T47D (cell line): ENCODE measurements at regions not wholly inside any gene's neighbourhood (a gene's known extent, or its start where the extent isn't known, plus 50 kb on each side); places are given as distances from the start of the nearest gene placed in this dataset.

Experiments
- DNase-seq, 2 experiments: peaks; one replicate each; pipeline versions ENCODE4 v3.0.0 to v3.0.0-alpha.2; 2011 to 2012; ENCODE audit warnings: low read depth in 1 of 2, low spot score in 1 of 2
- JUND ChIP-seq: IDR thresholded peaks from 2 replicates; pipeline ENCODE4 v1.6.1; 2012; ENCODE audit warnings: low read depth
- in situ Hi-C: cut with HindIII; loops from 2 replicates; pipeline ENCODE4 v1.10.0; 2016; ENCODE audit warnings: low sequenced_read_pairs, low pct_unique_long_range_greater_than_20kb

- peak in 1 of 2 experiments; percentile 61 for DNase-seq
- no peak for TF ChIP-seq JUND
- in situ Hi-C loops: no loop called here
Observed at GRCh38 chrX:30504309-30504708, 73.3 kb downstream of the TASL start.

DNA sequence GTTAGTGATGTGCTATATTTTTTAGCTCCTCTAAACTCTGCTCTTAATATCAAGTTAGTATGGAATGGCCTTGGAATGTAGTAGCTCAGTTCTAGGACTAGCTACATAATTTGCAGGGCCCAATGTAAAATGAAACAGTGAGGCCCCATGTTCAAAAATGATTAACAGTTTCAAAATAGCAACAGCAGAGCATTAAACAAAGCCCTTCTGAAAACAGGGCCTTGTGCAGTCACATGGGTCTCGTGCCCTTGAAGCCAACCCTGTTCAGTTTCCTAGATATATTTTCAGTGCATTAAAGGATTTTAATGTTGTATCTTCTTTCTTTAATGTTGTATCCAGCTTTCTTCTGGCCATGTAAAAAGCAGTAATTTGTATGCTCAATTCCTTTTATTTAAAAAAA, 82.1 kb downstream of the TASL start:
- TF ChIP-seq JUND: no peak
- no peak for DNase-seq
- in situ Hi-C loops: no loop called here

DNA sequence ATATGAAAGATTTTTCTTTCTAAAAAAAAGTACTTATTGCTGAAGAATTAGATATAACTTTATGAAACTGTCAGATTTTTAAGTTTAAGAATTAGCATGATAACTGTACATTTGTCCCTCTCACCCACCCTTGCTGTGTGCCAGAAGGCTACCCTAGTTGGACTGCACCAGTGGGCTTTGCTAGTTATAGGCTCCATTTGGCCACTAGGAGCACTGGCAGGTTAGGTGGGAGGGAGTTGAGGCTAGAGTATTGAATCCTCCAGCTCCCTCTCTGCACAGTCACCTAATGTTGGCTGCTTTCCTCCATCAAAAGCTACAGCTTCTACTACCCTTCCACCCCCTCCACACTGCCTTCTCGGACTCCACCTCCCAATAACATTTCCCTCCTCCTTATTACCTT, 84.2 kb downstream of the TASL start:
- no peak for DNase-seq
- TF ChIP-seq JUND: no peak
- in situ Hi-C loops: no loop called here

DNA sequence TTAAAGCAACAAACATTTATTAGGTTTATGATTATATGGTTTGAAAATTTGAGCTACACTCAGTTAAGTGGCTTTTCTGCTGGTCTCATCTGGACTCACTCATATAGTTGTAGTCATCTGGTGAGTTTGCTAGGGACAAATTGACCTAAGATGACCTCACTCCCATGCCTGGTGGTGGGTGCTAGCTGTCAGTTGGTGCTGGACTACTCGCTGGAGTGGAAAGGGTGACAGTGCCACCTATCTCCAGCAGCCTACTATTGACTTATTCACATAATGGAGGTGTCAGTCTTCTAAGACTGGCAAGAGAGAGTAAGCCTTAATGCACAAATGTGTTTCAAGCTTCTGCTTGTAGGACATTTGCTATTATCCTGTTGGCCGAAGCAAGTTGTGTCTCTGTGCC, 88.2 kb downstream of the TASL start:
- no peak for TF ChIP-seq JUND
- in situ Hi-C loops: no loop called here
- peak in 1 of 2 experiments; percentile 38 for DNase-seq

- in situ Hi-C loops: no loop called here
- peak in 1 of 2 experiments; percentile 30 for DNase-seq
- TF ChIP-seq JUND: no peak
Observed at GRCh38 chrX:30488092-30488491, 89.5 kb downstream of the TASL start.

DNA sequence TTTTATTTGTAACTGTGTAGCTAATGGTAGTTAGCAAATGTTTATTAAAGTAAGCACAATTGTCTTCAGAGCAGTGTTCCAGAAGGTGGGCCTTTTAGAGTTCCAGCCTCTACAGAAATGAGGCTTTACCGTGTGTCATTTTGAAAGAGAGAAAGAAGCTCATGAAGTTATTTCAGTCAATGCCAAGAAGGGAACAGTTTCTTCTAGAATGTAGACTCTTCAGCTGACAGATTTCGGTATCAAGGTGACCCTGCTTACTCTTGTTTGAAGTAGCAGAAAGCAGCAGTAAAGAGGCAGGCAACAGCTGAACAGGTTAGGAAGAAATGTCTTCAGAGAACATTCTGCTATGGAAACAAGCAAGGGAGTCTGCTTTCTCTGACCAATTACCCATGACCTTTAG, 93.6 kb downstream of the TASL start:
- TF ChIP-seq JUND: no peak
- in situ Hi-C loops: no loop called here
- DNase-seq: no peak

- in situ Hi-C loops: no loop called here
- TF ChIP-seq JUND: no peak
- no peak for DNase-seq
Observed at GRCh38 chrX:30468471-30468870, 109.1 kb downstream of the TASL start.
